ENCODE measurements at regions not wholly inside any gene's neighbourhood (a gene's known extent, or its start where the extent isn't known, plus 50 kb on each side); places are given as distances from the start of the nearest gene placed in this dataset.

GRCh38 chr13:59203855-59204254 is 959.9 kb downstream of the DIAPH3 start:
- H3K4me1 ChIP-seq = no peaks in the 10 kb centered on the region
- no peak overlapping the region for H3K27ac ChIP-seq
- no peaks in the 10 kb centered on the region for H3K27me3 ChIP-seq
- H3K9me3 ChIP-seq = no peaks in the 10 kb centered on the region
- no peaks in the 10 kb centered on the region for H3K36me3 ChIP-seq
- H3K4me3 ChIP-seq = no peak overlapping the region
- DNase-seq = no peak
- no peak for ATAC-seq (ENCODE audit: low FRiP score in 2 of 2)
- 66 to 75% methylated on average over 6 of the region's 6 CpGs for WGBS, 2 donors
- TF ChIP-seq CTCF (IDR thresholded peaks at IDR 0.05) = no peak
- TF ChIP-seq EP300 (IDR thresholded peaks at IDR 0.05) = no peak
- TF ChIP-seq POLR2AphosphoS5 (IDR thresholded peaks at IDR 0.05) = no peak
- TF ChIP-seq POLR2A (IDR thresholded peaks at IDR 0.05) = no peak

DNA sequence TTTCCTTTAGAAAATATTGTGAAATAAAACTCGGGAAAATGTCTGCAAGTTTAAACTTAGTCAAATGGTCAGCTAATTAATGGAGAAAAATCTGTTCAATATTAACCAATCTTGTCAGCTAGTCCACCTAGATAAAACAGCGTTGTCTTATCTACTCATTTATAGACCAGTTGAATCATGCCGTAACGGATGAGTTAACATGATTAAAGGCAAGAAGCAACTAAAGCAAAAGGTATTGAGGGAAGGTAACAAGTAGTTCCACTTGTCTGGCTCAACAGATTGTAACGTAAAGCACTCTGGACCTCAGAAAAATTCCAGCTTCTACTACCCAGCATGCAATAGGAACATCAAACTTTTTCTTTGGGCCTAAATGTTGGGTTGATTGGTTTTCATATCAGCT is 958.2 kb downstream of the DIAPH3 start:
- TF ChIP-seq POLR2AphosphoS5 (IDR thresholded peaks at IDR 0.05) (no peak), CTCF (IDR thresholded peaks at IDR 0.05) (no peak), EP300 (IDR thresholded peaks at IDR 0.05) (no peak), POLR2A (IDR thresholded peaks at IDR 0.05) (no peak)
- Histone ChIP-seq H3K9me3 (no peaks in the 10 kb centered on the region), H3K4me3 (no peak overlapping the region), H3K4me1 (no peaks in the 10 kb centered on the region), H3K27me3 (no peaks in the 10 kb centered on the region), H3K27ac (no peak overlapping the region), H3K36me3 (no peaks in the 10 kb centered on the region)
- ATAC-seq (ENCODE audit: low FRiP score in 2 of 2) (no peak), DNase-seq (no peak)
- WGBS, 2 donors = 91 to 94% methylated on average over 5 of the region's 5 CpGs

GRCh38 chr13:59208405-59209195 is 955.1 kb downstream of the DIAPH3 start:
- Histone ChIP-seq H3K27ac (no peak overlapping the region), H3K27me3 (no peaks in the 10 kb centered on the region), H3K4me3 (no peak overlapping the region), H3K4me1 (no peaks in the 10 kb centered on the region), H3K36me3 (no peaks in the 10 kb centered on the region), H3K9me3 (no peaks in the 10 kb centered on the region)
- TF ChIP-seq POLR2AphosphoS5 (IDR thresholded peaks at IDR 0.05) (no peak), POLR2A (IDR thresholded peaks at IDR 0.05) (no peak), CTCF (IDR thresholded peaks at IDR 0.05) (no peak), EP300 (IDR thresholded peaks at IDR 0.05) (no peak)
- ATAC-seq (ENCODE audit: low FRiP score in 2 of 2) (no peak), DNase-seq (no peak)
- WGBS, 2 donors = 76 to 80% methylated on average over 6 of the region's 6 CpGs

DNA sequence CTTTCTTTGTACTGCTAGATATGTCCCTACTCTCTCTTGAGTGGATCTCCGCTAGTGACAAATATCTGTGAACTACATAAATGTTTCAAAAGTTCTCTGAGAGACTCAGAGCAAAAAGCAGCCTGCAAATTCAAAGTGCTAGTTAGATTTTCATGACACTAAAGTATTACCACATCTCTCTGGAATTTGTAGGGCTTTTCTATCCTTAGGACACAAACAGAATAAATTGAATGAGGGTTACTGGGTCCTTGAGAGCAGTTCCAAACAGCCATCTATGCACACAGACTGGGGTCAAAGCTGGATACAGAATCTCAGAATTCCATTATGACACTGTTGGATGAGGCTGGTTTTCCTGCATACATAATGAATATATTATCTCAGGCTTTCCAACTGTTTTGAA is 953.2 kb downstream of the DIAPH3 start:
- Histone ChIP-seq H3K9me3 (no peaks in the 10 kb centered on the region), H3K4me3 (no peak overlapping the region), H3K4me1 (no peaks in the 10 kb centered on the region), H3K36me3 (no peaks in the 10 kb centered on the region), H3K27ac (no peak overlapping the region), H3K27me3 (no peaks in the 10 kb centered on the region)
- DNase-seq (no peak), ATAC-seq (ENCODE audit: low FRiP score in 2 of 2) (no peak)
- TF ChIP-seq CTCF (IDR thresholded peaks at IDR 0.05) (no peak), POLR2A (IDR thresholded peaks at IDR 0.05) (no peak), POLR2AphosphoS5 (IDR thresholded peaks at IDR 0.05) (no peak), EP300 (IDR thresholded peaks at IDR 0.05) (no peak)
- 57 to 72% methylated on average over 1 of the region's 1 CpG for WGBS, 2 donors

GRCh38 chr13:59211606-59212005 is 952.1 kb downstream of the DIAPH3 start:
- no peak overlapping the region for H3K4me3 ChIP-seq
- no peak for DNase-seq
- no peaks in the 10 kb centered on the region for H3K9me3 ChIP-seq
- 71 to 88% methylated on average over 3 of the region's 3 CpGs for WGBS, 2 donors
- H3K36me3 ChIP-seq = no peaks in the 10 kb centered on the region
- no peaks in the 10 kb centered on the region for H3K4me1 ChIP-seq
- TF ChIP-seq EP300 (IDR thresholded peaks at IDR 0.05) (no peak), POLR2AphosphoS5 (IDR thresholded peaks at IDR 0.05) (no peak), CTCF (IDR thresholded peaks at IDR 0.05) (no peak), POLR2A (IDR thresholded peaks at IDR 0.05) (no peak)
- no peak overlapping the region for H3K27ac ChIP-seq
- no peaks in the 10 kb centered on the region for H3K27me3 ChIP-seq
- ATAC-seq (ENCODE audit: low FRiP score in 2 of 2) = no peak

All from upper lobe of left lung (tissue), 6 donors.